ENCODE measurements at regions not wholly inside any gene's neighbourhood (a gene's known extent, or its start where the extent isn't known, plus 50 kb on each side); places are given as distances from the start of the nearest gene placed in this dataset.

DNA sequence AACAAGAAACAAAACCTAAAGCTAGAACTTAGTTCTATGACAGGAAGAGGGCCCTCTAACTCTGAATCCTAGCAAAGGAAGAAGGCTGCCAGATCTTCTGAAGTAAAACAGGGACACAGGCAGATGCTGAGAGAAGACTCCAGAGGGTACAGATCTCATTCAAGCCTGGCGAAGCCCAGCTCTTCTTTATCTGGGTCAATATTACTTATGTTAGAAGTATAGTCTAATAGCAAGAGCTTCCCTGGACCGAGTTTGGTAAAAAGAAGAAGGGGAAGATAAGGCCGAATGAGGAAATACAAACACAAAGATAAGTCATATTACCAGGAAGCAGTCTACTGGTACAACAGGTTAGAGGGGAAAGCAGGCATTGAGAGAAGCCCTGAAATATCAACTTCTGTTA lies 79.9 kb upstream of the CCDC91 start:
- Histone ChIP-seq H4K91ac (ENCODE audit: insufficient read length, low read depth, low read length) (no peak overlapping the region), H3K79me1 (ENCODE audit: insufficient read depth, low read depth, low read length, poor library complexity, severe bottlenecking) (no peaks in the 10 kb centered on the region), H2BK5ac (ENCODE audit: insufficient read length, low read length) (no peak overlapping the region), H3K56ac (ENCODE audit: insufficient read length, low read depth, low read length) (no peak overlapping the region), H2AFZ (ENCODE audit: low read length) (peak overlapping the region; percentile 64), H2BK20ac (ENCODE audit: low read depth, low read length, poor library complexity, severe bottlenecking) (no peak overlapping the region), H3T11ph (ENCODE audit: low read length) (no peak overlapping the region), H3K4ac (ENCODE audit: low read depth, low read length) (no peak overlapping the region), H3K14ac (ENCODE audit: insufficient read depth, low read length) (no peak overlapping the region), H4K8ac (replicated peaks; ENCODE audit: insufficient read length, low read depth, low read length) (no peak overlapping the region), H4K5ac (ENCODE audit: insufficient read length, low read depth, low read length) (no peak overlapping the region), H3K79me2 (ENCODE audit: insufficient read depth, low read length) (no peaks in the 10 kb centered on the region), H3K18ac (ENCODE audit: insufficient read length, low read depth, low read length) (no peak overlapping the region), H3K23me2 (ENCODE audit: insufficient read length, low read depth, low read length, poor library complexity, severe bottlenecking) (no peaks in the 10 kb centered on the region), H2AK5ac (ENCODE audit: insufficient read length, low read length) (no peak overlapping the region), H3K27ac (ENCODE audit: insufficient read length, low read depth, low read length) (no peak overlapping the region), H2BK15ac (ENCODE audit: low read depth, low read length) (no peak overlapping the region), H2BK120ac (ENCODE audit: low read depth, low read length, poor library complexity, severe bottlenecking) (no peak overlapping the region), H3K4me1 (ENCODE audit: insufficient read depth, low read length) (no peaks in the 10 kb centered on the region), H3K4me2 (ENCODE audit: insufficient read depth, insufficient read length, low read length) (no peak overlapping the region), H3K23ac (ENCODE audit: insufficient read length, low read depth, low read length) (no peak overlapping the region), H2BK12ac (ENCODE audit: insufficient read length, low read depth, low read length) (no peak overlapping the region), H3K9me3 (ENCODE audit: control insufficient read depth, low read depth, low read length) (no peaks in the 10 kb centered on the region), H3K9ac (ENCODE audit: extremely low read depth, insufficient read length, low read length) (no peak overlapping the region), H4K20me1 (ENCODE audit: control insufficient read depth, insufficient read depth, insufficient read length) (no peaks in the 10 kb centered on the region), H3K27me3 (ENCODE audit: insufficient read depth, low read length) (no peaks in the 10 kb centered on the region)
- Mint-ChIP-seq H3K27ac (no peak overlapping the region), H3K9me3 (no peaks in the 10 kb centered on the region; a peak in 1 of 5 replicates), H3K4me1 (no peaks in the 10 kb centered on the region), H3K27me3 (ENCODE audit: low read depth) (no peaks in the 10 kb centered on the region), H3K36me3 (ENCODE audit: insufficient read depth in 1 of 3, low read depth in 3 of 3) (no peaks in the 10 kb centered on the region), H3K4me3 (no peak overlapping the region)
- no CpG with 5 or more reads among the region's 3 CpGs for WGBS (ENCODE audit: extremely low coverage, insufficient read length, low lambda C conversion rate)
- no peak for DNase-seq
- TF ChIP-seq, protein P1, sequence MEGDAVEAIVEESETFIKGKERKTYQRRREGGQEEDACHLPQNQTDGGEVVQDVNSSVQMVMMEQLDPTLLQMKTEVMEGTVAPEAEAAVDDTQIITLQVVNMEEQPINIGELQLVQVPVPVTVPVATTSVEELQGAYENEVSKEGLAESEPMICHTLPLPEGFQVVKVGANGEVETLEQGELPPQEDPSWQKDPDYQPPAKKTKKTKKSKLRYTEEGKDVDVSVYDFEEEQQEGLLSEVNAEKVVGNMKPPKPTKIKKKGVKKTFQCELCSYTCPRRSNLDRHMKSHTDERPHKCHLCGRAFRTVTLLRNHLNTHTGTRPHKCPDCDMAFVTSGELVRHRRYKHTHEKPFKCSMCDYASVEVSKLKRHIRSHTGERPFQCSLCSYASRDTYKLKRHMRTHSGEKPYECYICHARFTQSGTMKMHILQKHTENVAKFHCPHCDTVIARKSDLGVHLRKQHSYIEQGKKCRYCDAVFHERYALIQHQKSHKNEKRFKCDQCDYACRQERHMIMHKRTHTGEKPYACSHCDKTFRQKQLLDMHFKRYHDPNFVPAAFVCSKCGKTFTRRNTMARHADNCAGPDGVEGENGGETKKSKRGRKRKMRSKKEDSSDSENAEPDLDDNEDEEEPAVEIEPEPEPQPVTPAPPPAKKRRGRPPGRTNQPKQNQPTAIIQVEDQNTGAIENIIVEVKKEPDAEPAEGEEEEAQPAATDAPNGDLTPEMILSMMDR (conservative IDR thresholded peaks at IDR 0.05): peak; percentile 52

Measured in H9 (cell line).